ENCODE measurements at regions not wholly inside any gene's neighbourhood (a gene's known extent, or its start where the extent isn't known, plus 50 kb on each side); places are given as distances from the start of the nearest gene placed in this dataset.

DNA sequence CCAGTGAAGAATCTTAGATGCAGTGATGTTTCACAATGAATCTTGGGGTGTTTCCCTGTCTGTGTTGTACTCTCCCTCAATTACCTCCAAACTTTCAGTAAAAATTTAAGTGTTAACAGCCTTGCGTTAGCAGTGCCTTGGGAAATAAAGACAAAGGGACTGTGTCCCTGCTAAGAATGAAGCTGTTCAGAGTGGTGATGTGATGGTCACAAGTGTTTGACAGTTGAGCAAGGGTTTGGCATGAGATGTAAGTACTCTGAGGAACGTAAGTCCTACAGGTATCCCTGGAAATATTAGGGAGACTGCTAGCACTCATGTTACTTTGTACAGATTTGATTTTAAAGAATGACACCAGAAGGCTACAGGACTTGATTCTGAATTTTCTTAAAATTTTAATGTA lies 304.3 kb upstream of the DPH6 start:
- no peak for DNase-seq (ENCODE audit: extremely low read depth, low read depth)

DNA sequence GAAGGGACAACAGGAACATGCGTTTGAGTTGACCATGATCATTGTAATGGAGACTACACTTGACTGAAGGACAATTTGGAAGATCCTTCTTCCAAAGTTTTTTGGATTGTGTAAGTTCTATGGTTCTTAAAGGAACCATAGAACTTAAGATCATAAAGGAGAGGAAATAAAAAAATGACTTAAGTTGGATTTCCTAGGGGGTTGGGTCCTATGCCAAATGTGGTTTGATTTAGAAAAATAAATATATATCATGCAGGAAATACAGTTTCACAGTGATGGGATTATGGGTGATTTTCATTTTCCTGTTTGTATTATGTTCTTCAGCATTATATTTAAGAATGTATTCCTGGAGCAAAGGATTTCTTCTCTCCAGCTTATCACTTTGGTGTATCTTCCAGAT lies 305.5 kb upstream of the DPH6 start:
- no peak for DNase-seq (ENCODE audit: extremely low read depth, low read depth)
- TF ChIP-seq, protein P1, sequence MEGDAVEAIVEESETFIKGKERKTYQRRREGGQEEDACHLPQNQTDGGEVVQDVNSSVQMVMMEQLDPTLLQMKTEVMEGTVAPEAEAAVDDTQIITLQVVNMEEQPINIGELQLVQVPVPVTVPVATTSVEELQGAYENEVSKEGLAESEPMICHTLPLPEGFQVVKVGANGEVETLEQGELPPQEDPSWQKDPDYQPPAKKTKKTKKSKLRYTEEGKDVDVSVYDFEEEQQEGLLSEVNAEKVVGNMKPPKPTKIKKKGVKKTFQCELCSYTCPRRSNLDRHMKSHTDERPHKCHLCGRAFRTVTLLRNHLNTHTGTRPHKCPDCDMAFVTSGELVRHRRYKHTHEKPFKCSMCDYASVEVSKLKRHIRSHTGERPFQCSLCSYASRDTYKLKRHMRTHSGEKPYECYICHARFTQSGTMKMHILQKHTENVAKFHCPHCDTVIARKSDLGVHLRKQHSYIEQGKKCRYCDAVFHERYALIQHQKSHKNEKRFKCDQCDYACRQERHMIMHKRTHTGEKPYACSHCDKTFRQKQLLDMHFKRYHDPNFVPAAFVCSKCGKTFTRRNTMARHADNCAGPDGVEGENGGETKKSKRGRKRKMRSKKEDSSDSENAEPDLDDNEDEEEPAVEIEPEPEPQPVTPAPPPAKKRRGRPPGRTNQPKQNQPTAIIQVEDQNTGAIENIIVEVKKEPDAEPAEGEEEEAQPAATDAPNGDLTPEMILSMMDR (IDR thresholded peaks at IDR 0.05; ENCODE audit: low read depth, low read length), result no peak

More for the DNA sequence above, 304.3 kb upstream of the DPH6 start:
- TF ChIP-seq, protein P1 (IDR thresholded peaks at IDR 0.05; ENCODE audit: low read depth, low read length), result no peak

DNA sequence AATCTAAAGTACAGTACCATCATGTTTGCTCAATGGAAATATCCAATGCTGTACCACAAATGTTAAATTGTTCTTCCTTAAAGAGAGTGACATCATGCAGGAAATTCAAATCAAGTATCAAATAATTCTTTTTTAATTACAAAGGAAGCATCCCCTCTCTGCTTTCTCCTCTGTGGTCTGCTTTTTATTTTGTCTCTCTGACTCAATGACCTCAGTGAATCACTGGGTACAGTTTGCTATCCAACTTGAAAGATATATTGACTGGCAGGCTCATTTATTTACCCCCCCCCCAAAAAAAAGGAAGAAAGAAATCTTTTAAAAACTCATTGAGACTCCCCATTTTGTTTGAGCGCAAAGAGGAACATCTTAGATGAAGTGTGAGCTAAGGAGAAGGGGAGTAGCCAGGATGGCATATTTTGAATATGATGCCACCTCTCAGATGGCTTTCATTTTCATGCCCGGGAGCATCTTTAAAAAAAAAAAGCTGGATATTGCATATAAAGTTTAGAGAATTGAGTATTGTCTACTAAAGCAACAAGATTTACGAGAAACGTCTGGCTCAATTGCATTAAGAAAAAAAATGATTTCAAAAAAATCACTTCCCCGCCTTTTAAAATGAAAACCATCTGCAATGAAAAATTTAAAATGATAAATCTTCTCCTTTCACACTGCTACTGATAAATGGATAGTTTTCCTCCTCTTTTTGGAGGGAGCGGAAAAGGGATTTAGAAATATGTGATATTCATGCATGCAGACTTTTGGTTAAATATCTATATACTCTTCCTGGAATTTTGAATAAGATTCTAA lies 307.1 kb upstream of the DPH6 start:
- DNase-seq (ENCODE audit: extremely low read depth, low read depth), result no peak
- TF ChIP-seq, protein P1 (IDR thresholded peaks at IDR 0.05; ENCODE audit: low read depth, low read length), result no peak

DNA sequence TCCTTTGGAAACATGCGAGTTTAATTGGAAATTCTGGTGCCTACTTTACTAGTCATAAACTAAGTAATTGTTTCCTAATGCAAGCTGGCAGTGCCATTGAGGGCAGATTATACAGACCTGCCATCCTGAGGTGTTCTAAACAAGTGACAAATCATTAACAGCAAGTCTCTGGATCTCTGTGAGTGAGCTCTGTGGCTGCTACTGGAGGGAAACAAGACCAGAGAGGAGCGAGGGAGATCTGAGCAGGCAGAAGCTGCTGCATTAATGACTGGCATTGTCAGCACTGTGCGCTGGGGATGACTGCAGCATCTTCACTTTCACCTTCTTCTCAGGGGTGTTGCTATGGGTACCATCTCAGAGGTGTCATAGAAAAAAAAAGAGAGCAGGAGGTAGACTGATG lies 308.4 kb upstream of the DPH6 start:
- TF ChIP-seq, protein P1 (IDR thresholded peaks at IDR 0.05; ENCODE audit: low read depth, low read length), result no peak
- DNase-seq (ENCODE audit: extremely low read depth, low read depth), result no peak

DNA sequence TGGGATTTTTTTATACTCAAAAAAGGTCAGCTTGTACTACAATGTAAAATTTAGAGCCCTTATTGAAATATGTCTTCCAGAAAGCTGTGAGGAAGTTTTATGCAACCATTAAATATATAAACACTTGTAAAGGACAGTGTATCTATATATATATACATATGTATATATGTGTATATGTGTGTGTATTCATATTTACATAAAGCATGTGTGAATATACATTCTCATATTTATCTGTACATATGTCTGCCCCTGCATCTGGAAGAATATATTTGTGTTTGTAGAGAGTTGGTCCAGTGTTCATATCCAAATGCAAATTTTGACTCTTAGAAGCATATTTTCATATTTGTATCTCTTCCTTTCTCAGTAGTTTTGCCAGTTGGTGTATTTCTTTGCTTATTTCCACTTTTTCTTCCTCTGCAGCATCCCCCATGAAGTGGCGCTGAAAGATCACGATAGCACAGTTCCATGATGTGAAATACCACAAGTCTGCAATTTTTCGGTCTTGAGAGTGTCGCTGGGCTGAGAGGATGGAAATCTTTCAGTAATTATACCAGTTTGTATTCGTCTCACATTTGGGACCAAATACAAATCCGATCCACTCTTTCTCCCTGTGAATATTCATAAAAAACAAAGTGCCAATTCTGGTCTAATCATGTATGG lies 311.7 kb upstream of the DPH6 start:
- TF ChIP-seq, protein P1 (IDR thresholded peaks at IDR 0.05; ENCODE audit: low read depth, low read length), result no peak
- DNase-seq (ENCODE audit: extremely low read depth, low read depth), result no peak

DNA sequence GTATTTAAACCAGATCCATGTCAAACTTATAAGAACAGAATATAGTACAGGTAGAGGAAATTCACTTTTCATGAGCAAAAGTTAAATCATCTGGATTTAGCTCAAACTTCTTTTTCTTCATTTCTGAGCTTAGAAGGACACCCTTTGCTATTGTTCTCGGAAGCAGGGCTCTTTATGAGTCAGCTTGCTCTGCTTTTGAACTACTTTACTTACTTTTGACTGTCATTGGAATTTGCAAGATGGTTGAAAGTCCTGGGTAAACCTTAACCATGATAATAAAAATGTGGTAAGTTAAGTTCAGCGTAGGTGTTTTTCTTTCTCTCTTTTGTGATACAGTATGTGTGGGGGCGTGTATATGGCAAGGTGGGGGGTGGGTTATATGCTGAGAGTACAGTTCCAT lies 312.7 kb upstream of the DPH6 start:
- TF ChIP-seq, protein P1 (IDR thresholded peaks at IDR 0.05; ENCODE audit: low read depth, low read length), result no peak
- no peak for DNase-seq (ENCODE audit: extremely low read depth, low read depth)

DNA sequence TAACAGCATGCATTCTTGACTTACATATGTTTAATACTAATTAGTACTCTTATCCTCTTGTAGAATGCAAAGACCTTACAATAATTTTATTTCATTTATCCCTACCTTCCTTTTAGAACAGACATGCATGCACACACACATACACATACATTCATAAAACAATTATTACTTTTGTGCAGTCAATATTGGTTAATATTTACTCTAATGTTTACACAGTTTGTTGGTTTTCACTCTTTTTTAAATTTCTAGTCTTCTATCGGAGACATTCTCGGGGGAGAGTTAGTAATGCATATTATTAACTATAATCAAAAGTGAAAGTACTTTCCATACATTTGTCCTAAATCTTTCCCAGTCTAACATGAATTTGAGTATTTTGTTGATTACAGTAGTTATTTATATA lies 317.7 kb upstream of the DPH6 start:
- TF ChIP-seq, protein P1 (IDR thresholded peaks at IDR 0.05; ENCODE audit: low read depth, low read length), result no peak
- DNase-seq (ENCODE audit: extremely low read depth, low read depth), result no peak
